Inflammatory macrophage treated with lipopolysaccharide for 1 hour (primary cell): ENCODE measurements at regions not wholly inside any gene's neighbourhood (a gene's known extent, or its start where the extent isn't known, plus 50 kb on each side); places are given as distances from the start of the nearest gene placed in this dataset.
A peak's percentile ranks its signal among the peaks of the same experiment; 100 is the strongest.
"Not testable (repeated sequence)": the region's sequence is repeated elsewhere in the genome, so short reads cannot be mapped to it uniquely, and the experiment has no call there.

Source experiments
- DNase-seq, 2 donors: peaks; one replicate each; pipeline ENCODE4 v3.0.0-alpha.2; 2020 to 2022

GRCh38 chr5:77908787-77909186, 132.6 kb upstream of the TBCA start:
- DNase-seq: no peak

- no peak for DNase-seq
Observed at GRCh38 chr5:77907786-77908185, 131.6 kb upstream of the TBCA start.

- DNase-seq: no peak
Observed at GRCh38 chr5:77906806-77907205, 130.7 kb upstream of the TBCA start.

GRCh38 chr5:77904362-77904761, 128.2 kb upstream of the TBCA start:
- DNase-seq: no peak

DNA sequence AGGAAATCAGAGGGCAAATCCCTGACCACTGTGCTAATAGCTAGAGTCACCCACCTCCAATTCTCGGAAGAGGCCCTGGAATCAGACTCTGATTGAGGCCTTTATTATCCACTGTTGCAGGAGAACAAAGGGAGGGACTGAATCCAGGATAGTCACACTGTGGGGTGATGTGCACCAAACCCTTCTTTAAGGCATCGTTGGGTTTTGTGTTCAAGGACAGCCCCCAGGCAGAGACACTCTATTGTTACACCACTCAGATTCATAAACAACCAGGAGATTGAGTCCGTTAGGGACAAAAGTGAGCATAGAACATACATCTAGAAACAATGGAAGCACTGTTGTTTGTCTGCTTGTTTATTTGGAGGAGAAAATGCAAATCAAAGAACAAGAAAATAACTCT, 124.6 kb upstream of the TBCA start:
- no peak for DNase-seq

DNA sequence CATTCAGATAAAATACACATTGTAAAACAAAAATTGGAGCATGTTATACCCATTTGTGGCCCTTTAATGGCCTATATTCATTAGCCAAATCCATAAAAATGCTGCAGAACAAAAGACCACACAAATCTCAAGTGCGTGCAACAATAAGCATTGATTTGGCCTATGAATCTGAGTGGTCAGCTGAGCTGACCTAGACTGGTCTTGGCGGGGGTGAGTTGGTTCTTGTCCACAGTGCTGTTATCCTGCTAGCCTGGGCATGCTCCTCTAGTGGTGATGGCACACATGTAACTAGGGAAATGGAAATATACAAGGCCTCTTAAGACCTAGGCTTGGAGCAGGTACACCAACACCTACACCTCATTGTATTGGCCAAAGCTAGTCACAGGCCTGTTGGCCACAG, 122.2 kb upstream of the TBCA start:
- DNase-seq: no peak

DNA sequence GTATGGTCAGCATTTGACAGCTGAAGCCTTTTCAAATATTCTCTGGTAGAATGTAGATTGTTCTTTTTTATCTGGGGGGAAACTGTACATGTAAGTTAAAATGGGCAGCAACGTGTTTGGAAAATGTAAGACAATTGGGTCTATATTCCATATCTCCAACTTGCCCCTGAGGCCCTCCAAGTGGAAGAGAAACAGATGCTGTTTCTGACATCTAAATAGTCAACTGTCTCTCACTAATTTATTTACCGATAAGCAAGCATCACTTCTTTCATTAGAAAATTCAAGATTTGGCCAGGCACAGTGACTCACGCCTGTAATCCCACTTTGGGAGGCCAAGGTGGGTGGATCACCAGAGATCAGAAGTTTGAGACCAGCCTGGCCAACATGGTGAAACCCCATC, 120.2 kb upstream of the TBCA start:
- DNase-seq: no peak

DNA sequence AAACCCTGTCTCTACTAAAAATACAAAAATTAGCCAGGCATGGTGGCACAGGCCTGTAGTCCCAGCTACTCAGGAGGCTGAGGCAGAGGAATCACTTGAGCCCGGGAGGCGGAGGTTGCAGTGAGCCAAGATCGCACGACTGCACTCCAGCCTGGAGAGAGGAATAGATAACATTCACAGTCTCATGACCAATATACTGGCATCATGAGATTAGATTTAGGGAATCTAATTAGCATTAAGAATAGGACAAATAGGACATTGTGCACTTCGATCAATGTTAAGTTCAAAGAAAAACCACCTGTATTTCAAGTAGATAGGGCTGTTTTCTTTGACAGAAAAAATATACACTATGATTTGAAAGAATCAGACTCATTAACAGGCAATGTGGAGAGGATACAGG, 118.0 kb upstream of the TBCA start:
- not testable (repeated sequence) for DNase-seq

- peak; percentile 29 to 55 for DNase-seq
Observed at GRCh38 chr5:77893225-77893860, 117.2 kb upstream of the TBCA start.

DNA sequence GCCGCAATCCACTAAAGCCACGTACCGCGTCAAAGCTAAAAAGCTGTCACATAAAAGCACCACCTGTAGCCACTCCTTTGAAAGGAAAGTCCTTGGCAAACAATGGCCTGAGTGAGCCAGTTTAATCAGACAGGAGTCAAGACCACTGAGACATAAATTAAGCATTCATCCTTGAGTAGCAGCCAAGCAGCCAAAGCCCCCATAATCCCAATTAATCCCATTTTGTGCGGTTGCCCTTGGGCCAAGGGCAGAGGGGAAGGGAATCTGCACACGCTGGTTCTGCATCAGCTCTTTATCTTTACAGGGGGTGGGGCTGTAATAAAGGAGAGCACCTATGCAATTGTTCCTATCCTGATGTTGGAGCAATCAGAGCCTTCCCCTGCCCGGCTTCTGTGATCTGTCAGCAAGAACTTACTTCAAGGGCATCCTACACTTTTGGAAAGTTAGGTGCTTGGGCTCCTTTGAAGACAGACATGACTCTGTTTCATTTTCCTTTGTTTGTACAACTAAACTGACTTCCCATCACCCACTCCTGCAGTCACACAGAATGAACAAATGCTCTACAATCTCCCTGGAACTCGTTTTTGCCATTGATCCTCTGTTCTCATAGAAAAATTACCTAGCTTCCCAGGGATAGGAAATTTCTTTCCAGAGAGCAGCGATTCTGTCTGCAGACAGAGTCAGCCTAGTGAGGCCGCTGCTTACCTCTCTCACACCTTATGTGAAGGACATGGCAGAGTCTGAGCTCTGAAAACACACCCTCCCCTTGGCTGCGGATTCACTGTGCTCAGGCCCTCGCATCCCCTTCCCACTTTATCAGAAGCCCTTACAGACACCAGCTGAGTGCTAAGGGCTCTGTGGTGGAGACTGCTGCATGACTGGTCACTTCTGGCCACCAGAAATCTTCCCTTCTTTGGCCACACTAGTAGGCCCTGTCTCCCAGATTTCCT, 116.2 kb upstream of the TBCA start:
- no peak for DNase-seq

GRCh38 chr5:77885519-77885918, 109.4 kb upstream of the TBCA start:
- DNase-seq: no peak

GRCh38 chr5:77882670-77883257, 106.6 kb upstream of the TBCA start:
- peak; percentile 40 to 45 for DNase-seq

DNA sequence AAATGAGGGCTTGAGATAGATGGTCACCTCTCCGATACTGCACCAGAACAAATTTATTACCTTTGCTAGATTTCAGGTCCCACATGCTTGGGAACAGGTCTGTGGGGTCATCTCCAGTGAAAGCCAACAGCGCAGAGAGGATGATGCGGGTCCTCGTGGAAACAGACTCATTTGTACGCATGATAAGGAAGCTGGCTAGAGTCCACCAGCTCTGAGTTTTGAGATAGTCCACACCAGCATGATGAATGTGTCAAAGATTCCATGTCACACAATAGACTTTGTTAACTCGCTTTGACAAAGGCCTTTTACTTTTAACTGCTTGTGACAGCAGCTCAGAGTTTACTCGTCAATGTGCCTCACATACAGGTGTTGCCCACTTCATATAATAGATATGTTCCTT, 105.4 kb upstream of the TBCA start:
- no peak for DNase-seq

GRCh38 chr5:77877516-77878355, 101.6 kb upstream of the TBCA start:
- DNase-seq: peak; percentile 49 to 60

DNA sequence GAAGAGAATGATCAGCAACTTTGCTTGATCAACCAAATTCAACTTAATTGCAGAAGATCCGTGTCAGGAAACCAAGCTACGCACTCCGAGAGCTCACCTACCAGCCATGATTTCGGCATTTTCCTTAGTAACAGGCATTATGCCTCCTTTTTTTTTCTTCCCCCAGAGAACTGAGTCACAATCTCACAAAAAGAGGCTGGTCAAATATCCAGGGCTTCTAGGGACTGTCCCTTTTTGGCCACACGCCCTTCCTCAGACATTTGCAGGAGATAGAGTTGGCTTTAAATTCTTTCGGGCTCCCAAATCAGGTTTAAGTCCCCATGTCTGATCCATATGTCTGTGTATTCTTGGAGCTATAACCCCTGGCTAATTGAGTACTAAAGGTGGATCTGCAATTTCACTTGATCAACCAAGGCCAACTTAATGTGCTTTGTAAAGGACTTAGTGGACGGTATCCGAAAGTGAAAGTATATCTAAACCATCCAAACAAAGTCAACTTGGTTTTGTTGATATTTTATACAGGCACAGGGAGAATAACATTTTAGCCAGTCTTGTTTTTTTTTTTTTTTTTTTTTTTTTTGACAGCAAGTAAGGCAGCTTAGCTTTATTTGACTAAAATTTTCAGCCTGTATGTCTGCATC, 100.8 kb upstream of the TBCA start:
- DNase-seq: peak; percentile 55 to 60

- peak; percentile 45 to 67 for DNase-seq
Observed at GRCh38 chr5:77876316-77876715, 100.2 kb upstream of the TBCA start.

DNA sequence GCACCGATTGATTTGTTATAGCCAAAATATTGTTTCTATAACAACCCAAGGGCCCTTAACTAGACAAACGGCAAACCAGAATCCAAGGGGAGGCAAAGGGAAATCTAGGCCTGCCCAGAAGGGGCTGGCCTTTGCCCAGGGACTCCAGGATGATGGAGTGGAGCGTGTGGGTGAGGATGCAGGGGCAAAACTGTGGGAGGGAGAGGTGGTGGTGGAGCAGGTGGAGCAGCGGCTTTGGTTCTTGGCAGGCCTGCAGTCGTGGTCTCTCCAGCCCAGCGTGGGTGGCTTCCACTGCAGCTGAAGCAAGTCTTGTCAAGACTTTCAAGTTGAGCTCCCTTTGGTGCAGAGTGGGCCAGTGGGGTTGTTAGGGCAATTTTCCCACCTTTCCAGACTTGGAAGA, 98.6 kb upstream of the TBCA start:
- DNase-seq: no peak

DNA sequence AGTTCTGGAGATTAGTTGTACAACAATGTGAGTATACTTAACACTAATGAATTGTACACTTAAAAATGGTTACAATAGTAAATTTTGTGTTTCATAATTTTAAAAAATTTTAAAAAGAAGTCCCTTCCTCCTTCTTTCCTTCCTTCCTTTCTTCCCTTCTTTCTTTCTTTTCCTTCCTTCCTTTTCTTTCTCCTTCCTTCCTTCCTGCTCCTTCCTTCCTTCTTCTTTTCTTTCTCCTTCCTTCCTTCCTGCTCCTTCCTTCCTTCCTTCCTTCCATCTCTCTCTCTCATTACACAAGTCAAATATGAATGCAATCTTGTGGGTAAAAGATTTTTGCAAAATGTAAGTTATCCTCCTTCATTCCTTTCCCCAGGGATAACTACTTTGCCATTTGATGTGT, 97.1 kb upstream of the TBCA start:
- DNase-seq: no peak

GRCh38 chr5:77871946-77872345, 95.8 kb upstream of the TBCA start:
- DNase-seq: no peak

DNA sequence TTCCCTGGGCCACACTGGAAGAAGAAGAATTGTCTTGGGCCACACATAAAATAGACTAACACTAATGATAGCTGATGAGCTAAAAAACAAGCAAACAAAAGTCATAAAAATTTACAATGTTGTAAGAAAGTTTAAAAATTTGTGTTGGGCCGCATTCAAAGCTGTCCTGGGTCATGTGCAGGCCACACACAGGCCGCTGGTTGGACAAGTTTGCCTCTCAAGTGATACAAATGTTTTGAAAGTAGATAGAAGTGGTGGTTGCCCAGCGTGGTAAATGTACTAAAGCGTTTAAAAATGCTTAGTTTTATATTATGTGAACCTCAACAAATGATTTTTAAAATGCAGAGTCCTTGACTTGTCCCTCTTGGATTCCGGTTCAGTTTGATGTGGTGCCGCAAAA, 94.9 kb upstream of the TBCA start:
- no peak for DNase-seq

GRCh38 chr5:77869116-77869798, 93.1 kb upstream of the TBCA start:
- DNase-seq: no peak

DNA sequence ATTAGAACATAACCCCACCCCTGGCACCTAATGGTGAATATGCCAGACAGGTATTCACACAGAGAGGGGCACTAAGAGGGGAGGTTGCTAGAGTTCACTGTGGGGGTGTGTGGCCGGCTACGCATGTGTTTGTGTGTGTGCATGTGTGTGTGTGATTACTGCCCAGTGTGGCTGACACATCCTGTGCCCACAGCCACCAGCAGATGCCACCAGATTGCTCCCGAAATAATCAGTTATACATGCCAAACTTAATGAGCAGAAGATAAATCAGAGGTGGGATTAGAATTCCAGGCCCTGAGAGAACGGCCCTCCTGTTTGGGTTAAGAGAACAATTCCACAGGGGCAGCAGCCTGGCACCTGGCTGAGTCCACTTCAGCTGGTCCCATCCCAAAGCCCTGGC, 91.8 kb upstream of the TBCA start:
- no peak for DNase-seq
